H1 (cell line): ENCODE measurements at regions not wholly inside any gene's neighbourhood (a gene's known extent, or its start where the extent isn't known, plus 50 kb on each side); places are given as distances from the start of the nearest gene placed in this dataset.

ENCODE experiments used
- CTCF ChIA-PET: fragments of 300-600 bp; sonication (Branson Sonifier 250); formaldehyde crosslinking; loops from one replicate; lab custom pipeline; 2021; ENCODE audit not compliant: partially characterized antibody; lab: Charles Lee
- POLR2A ChIA-PET: fragments of 300-600 bp; sonication (Branson Sonifier 250); formaldehyde crosslinking; loops from one replicate; lab custom pipeline; 2021; ENCODE audit warnings: inconsistent platforms; ENCODE audit not compliant: partially characterized antibody; lab: Charles Lee
- DNase-seq, 2 experiments: peaks; one replicate each; pipeline versions ENCODE4 v3.0.0 to v3.0.0-alpha.2; 2010 to 2022; ENCODE audit warnings: low spot score in 2 of 2, low read depth in 1 of 2, mixed read lengths in 1 of 2
- FAIRE-seq: peaks from 2 replicates; lab custom pipeline; 2011; peaks lifted over from hg19 to GRCh38; lab: Jason Lieb, UNC
- H2AFZ ChIP-seq: 2 replicates; pipeline ENCODE4 v1.8.1; 2012; ENCODE audit warnings: low read length, inconsistent platforms
- H2AK5ac ChIP-seq: 2 replicates; pipeline ENCODE4 v1.6.1; 2013; ENCODE audit warnings: low read depth, low read length
- H2BK120ac ChIP-seq: replicated peaks from 2 replicates; pipeline ENCODE3; 2013; ENCODE audit warnings: low read depth, low read length, inconsistent platforms
- H2BK12ac ChIP-seq: 2 replicates; pipeline ENCODE4 v1.6.1; 2013; ENCODE audit warnings: low read depth, low read length
- H2BK15ac ChIP-seq: 2 replicates; pipeline ENCODE4 v1.6.1; 2013; ENCODE audit warnings: low read length
- H2BK20ac ChIP-seq: 2 replicates; pipeline ENCODE4 v1.6.1; 2013; ENCODE audit warnings: low read length
- H2BK5ac ChIP-seq: 2 replicates; pipeline ENCODE4 v1.6.1; 2013; ENCODE audit warnings: low read depth, low read length
- H3K14ac ChIP-seq: 2 replicates; pipeline ENCODE4 v1.6.1; 2013; ENCODE audit warnings: inconsistent platforms; ENCODE audit not compliant: insufficient read length
- H3K18ac ChIP-seq: 2 replicates; pipeline ENCODE4 v1.6.1; 2013; ENCODE audit warnings: low read length; ENCODE audit errors: extremely low read depth
- H3K23ac ChIP-seq: 2 replicates; pipeline ENCODE4 v1.6.1; 2013; ENCODE audit warnings: inconsistent platforms; ENCODE audit not compliant: insufficient read length
- H3K23me2 ChIP-seq: 2 replicates; pipeline ENCODE4 v1.6.1; 2013; ENCODE audit warnings: low read depth, low read length
- H3K27ac ChIP-seq: 2 replicates; pipeline ENCODE4 v1.6.1; 2011; ENCODE audit warnings: low read depth, low read length, inconsistent platforms
- H3K27me3 ChIP-seq, 4 experiments: replicated peaks in 1 of 4; 1 replicate in 1 of 4; 2 replicates in 3 of 4; pipeline versions ENCODE4 v1.6.1 to v1.8.1; 2011 to 2013; ENCODE audit warnings: low read length in 3 of 4, mild to moderate bottlenecking in 3 of 4, inconsistent platforms in 2 of 4, mixed read lengths in 2 of 4, moderate library complexity in 1 of 4; ENCODE audit not compliant: control insufficient read depth in 3 of 4, insufficient read depth in 3 of 4; ENCODE audit errors: extremely low read depth in 1 of 4
- H3K36me3 ChIP-seq, 4 experiments: 2 replicates each; pipeline versions ENCODE4 v1.6.1 to v1.8.1; 2011 to 2013; ENCODE audit warnings: mild to moderate bottlenecking in 4 of 4, low read length in 3 of 4, moderate library complexity in 2 of 4, control low read depth in 1 of 4, inconsistent platforms in 1 of 4; ENCODE audit not compliant: insufficient read depth in 4 of 4, control insufficient read depth in 2 of 4
- H3K4ac ChIP-seq: replicated peaks from 2 replicates; pipeline ENCODE3; 2013; ENCODE audit warnings: low read length, low read depth, mixed read lengths, inconsistent platforms; ENCODE audit not compliant: insufficient read length
- H3K4me1 ChIP-seq, 4 experiments: replicated peaks in 1 of 4; 1 replicate in 1 of 4; 2 replicates in 3 of 4; pipeline versions ENCODE4 v1.6.1 to v1.8.1; 2011 to 2013; ENCODE audit warnings: low read length in 3 of 4, inconsistent platforms in 2 of 4, mixed read lengths in 1 of 4; ENCODE audit not compliant: insufficient read depth in 4 of 4, control insufficient read depth in 3 of 4
- H3K4me2 ChIP-seq, 2 experiments: 2 replicates each; pipeline versions ENCODE4 v1.6.1 to v1.8.1; 2011 to 2013; ENCODE audit warnings: low read depth in 2 of 2, low read length in 2 of 2, control low read depth in 1 of 2, inconsistent platforms in 1 of 2, mild to moderate bottlenecking in 1 of 2; ENCODE audit not compliant: insufficient read depth in 1 of 2
- H3K4me3 ChIP-seq, 4 experiments: fragments of 200-600, 300-600 bp in 1 of 4; sonication (generic), shearing (Covaris generic), sonication (Bioruptor Twin) in 1 of 4; 2 replicates each; pipeline versions ENCODE4 v1.5.1 to v1.8.1; 2011 to 2016; ENCODE audit warnings: low read length in 4 of 4, low read depth in 3 of 4, control low read depth in 2 of 4, inconsistent platforms in 2 of 4, mild to moderate bottlenecking in 2 of 4, mixed read lengths in 1 of 4, moderate library complexity in 1 of 4; ENCODE audit not compliant: insufficient read depth in 2 of 4; ENCODE audit errors: extremely low read depth in 1 of 4
- H3K56ac ChIP-seq: replicated peaks from 2 replicates; pipeline ENCODE3; 2013; ENCODE audit warnings: low read depth, mild to moderate bottlenecking, mixed read lengths, low read length, inconsistent platforms; ENCODE audit not compliant: insufficient read length
- H3K79me1 ChIP-seq: 2 replicates; pipeline ENCODE4 v1.6.1; 2013; ENCODE audit warnings: low read depth, low read length, control low read depth
- H3K79me2 ChIP-seq, 2 experiments: 2 replicates each; pipeline versions ENCODE4 v1.6.1 to v1.8.1; 2012 to 2013; ENCODE audit warnings: low read length in 2 of 2, mild to moderate bottlenecking in 2 of 2, inconsistent platforms in 1 of 2; ENCODE audit not compliant: insufficient read depth in 2 of 2, control insufficient read depth in 1 of 2
- H3K9ac ChIP-seq, 4 experiments: replicated peaks in 1 of 4; 1 replicate in 1 of 4; 2 replicates in 3 of 4; pipeline versions ENCODE4 v1.6.1 to v1.8.1; 2011 to 2013; ENCODE audit warnings: low read depth in 3 of 4, low read length in 3 of 4, control low read depth in 2 of 4, mild to moderate bottlenecking in 2 of 4, moderate library complexity in 2 of 4, inconsistent platforms in 1 of 4; ENCODE audit errors: extremely low read depth in 1 of 4
- H3K9me3 ChIP-seq, 2 experiments: 2 replicates each; pipeline versions ENCODE4 v1.6.1 to v1.8.1; 2012 to 2013; ENCODE audit warnings: mild to moderate bottlenecking in 2 of 2, moderate library complexity in 2 of 2, control low read depth in 1 of 2, inconsistent platforms in 1 of 2, low read depth in 1 of 2, low read length in 1 of 2, mixed read lengths in 1 of 2; ENCODE audit not compliant: insufficient read depth in 2 of 2
- H4K20me1 ChIP-seq, 2 experiments: replicated peaks in 1 of 2; 2 replicates each; pipeline versions ENCODE3 to v1.8.1; 2011 to 2013; ENCODE audit warnings: inconsistent platforms in 2 of 2, low read length in 2 of 2, mild to moderate bottlenecking in 1 of 2; ENCODE audit not compliant: insufficient read depth in 2 of 2, control insufficient read depth in 1 of 2
- H4K5ac ChIP-seq: 2 replicates; pipeline ENCODE4 v1.6.1; 2013; ENCODE audit warnings: low read length, low read depth, mixed read lengths, inconsistent platforms; ENCODE audit not compliant: insufficient read length
- H4K8ac ChIP-seq: 2 replicates; pipeline ENCODE4 v1.8.0; 2013; ENCODE audit warnings: mild to moderate bottlenecking, moderate library complexity, low read length, inconsistent platforms; ENCODE audit not compliant: insufficient read depth; ENCODE audit errors: extremely low read depth
- H4K91ac ChIP-seq: replicated peaks from 2 replicates; pipeline ENCODE3; 2013; ENCODE audit warnings: low read length, mixed read lengths, inconsistent platforms; ENCODE audit not compliant: insufficient read length
- CREB1 ChIP-seq: IDR thresholded peaks from 2 replicates; pipeline ENCODE4 v1.6.1; 2012; ENCODE audit warnings: inconsistent platforms
- HDAC6 ChIP-seq: IDR thresholded peaks from one replicate; pipeline ENCODE4 v1.7.1; 2012; ENCODE audit warnings: low read depth, mild to moderate bottlenecking, inconsistent platforms, low read length, moderate library complexity
- MAFK ChIP-seq: IDR thresholded peaks from 2 replicates; pipeline ENCODE4 v1.6.1; 2012; ENCODE audit warnings: low read depth, mild to moderate bottlenecking, improper control_type of control experiment, low read length
- RFX5 ChIP-seq: IDR thresholded peaks from 2 replicates; pipeline ENCODE4 v1.6.1; 2011; ENCODE audit warnings: low read depth, low read length, improper control_type of control experiment, borderline replicate concordance
- TAF1 ChIP-seq: IDR thresholded peaks from 2 replicates; pipeline ENCODE4 v1.6.1; 2011; ENCODE audit warnings: mild to moderate bottlenecking, low read depth, low read length
- WGBS, 2 experiments: shearing (Covaris generic) in 1 of 2; methylation state at CpG; one replicate each; pipeline versions ENCODE4 v1.1.6 to v1.1.7; 2013 to 2015; ENCODE audit warnings: low lambda C conversion rate in 2 of 2, mixed read lengths in 2 of 2, inconsistent platforms in 1 of 2, low coverage in 1 of 2, missing lambda C conversion rate in 1 of 2; ENCODE audit not compliant: insufficient replicate concordance in 2 of 2, insufficient coverage in 1 of 2, insufficient read length in 1 of 2; ENCODE audit errors: extremely low coverage in 1 of 2, missing lambda C conversion rate in 1 of 2; 5-methylcytosine and 5-hydroxymethylcytosine counted together
- TF ChIP-seq, protein P1 (sequence below), 3 experiments: IDR thresholded peaks; 1 replicate in 2 of 3; 2 replicates in 1 of 3; pipeline versions ENCODE4 v1.5.1 to v1.6.1; 2011; ENCODE audit warnings: low read length in 3 of 3, mild to moderate bottlenecking in 3 of 3, inconsistent platforms in 2 of 3, low read depth in 1 of 3, moderate library complexity in 1 of 3; ENCODE audit not compliant: insufficient read depth in 1 of 3; ENCODE audit errors: control extremely low read depth in 1 of 3

DNA sequence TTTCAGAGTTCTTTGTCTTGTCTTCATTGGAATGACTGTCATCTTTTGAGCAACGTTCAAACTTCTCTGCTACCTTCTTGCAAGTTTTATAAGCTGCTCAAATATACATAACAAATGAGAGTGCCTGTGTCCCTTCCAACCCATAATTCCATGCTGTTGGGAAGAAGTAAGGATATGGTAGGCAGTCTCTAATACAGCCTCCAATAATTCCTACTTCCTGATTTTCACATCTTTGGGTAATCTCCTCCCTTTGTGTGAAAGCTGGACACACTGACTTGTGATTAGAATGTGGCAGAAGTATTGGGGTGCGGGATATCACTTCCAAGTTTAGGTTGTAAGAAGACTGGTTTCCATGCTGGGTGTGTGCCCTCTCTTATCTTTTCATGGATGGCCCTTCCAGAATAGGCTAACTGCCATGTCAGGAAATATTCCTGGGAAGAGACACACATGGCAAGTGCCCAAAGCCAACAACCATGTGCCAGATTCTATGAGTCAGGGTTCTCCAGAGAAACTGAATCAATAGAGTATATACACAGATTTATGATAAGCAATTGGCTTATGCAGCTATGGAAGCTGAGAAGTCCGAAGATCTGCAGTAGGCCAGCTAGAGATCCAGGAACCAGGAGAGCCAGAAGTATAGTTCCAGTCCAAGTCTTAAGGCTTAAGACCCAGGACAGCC is 531.3 kb downstream of the NTRK2 start:
- Histone ChIP-seq H3K79me1 (no peaks in the 10 kb centered on the region; the same call in 1 of the 2 replicates), H2AFZ (no peak overlapping the region), H3K4me2 (no peak overlapping the region), H3K27me3 (no peaks in the 10 kb centered on the region), H4K8ac (no peak overlapping the region), H3K27ac (no peak overlapping the region), H2BK15ac (no peak overlapping the region), H2AK5ac (no peak overlapping the region), H2BK120ac (no peak overlapping the region), H3K4ac (no peak overlapping the region), H4K91ac (no peak overlapping the region), H3K4me1 (no peaks in the 10 kb centered on the region), H3K18ac (no peak overlapping the region), H2BK12ac (no peak overlapping the region), H3K4me3 (no peak overlapping the region), H2BK20ac (no peak overlapping the region), H3K9me3 (no peaks in the 10 kb centered on the region), H4K5ac (no peak overlapping the region), H3K23me2 (no peaks in the 10 kb centered on the region), H4K20me1 (no peaks in the 10 kb centered on the region), H3K36me3 (no peaks in the 10 kb centered on the region), H3K9ac (no peak overlapping the region), H3K56ac (no peak overlapping the region), H3K23ac (no peak overlapping the region), H3K79me2 (no peaks in the 10 kb centered on the region), H2BK5ac (no peak overlapping the region), H3K14ac (no peak overlapping the region)
- FAIRE-seq (no peak), DNase-seq (no peak)
- TF ChIP-seq, protein P1, sequence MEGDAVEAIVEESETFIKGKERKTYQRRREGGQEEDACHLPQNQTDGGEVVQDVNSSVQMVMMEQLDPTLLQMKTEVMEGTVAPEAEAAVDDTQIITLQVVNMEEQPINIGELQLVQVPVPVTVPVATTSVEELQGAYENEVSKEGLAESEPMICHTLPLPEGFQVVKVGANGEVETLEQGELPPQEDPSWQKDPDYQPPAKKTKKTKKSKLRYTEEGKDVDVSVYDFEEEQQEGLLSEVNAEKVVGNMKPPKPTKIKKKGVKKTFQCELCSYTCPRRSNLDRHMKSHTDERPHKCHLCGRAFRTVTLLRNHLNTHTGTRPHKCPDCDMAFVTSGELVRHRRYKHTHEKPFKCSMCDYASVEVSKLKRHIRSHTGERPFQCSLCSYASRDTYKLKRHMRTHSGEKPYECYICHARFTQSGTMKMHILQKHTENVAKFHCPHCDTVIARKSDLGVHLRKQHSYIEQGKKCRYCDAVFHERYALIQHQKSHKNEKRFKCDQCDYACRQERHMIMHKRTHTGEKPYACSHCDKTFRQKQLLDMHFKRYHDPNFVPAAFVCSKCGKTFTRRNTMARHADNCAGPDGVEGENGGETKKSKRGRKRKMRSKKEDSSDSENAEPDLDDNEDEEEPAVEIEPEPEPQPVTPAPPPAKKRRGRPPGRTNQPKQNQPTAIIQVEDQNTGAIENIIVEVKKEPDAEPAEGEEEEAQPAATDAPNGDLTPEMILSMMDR (IDR thresholded peaks at IDR 0.05; ENCODE audit: control extremely low read depth in 1 of 3, insufficient read depth in 1 of 3, low read depth in 1 of 3, low read length in 3 of 3) = no peak
- TF ChIP-seq CREB1 (no peak), TAF1 (no peak), RFX5 (no peak), MAFK (no peak), HDAC6 (no peak)
- 87% methylated on average over 3 of the region's 3 CpGs; no CpG with 5 or more reads in 1 of the 2 experiments for WGBS, 2 experiments
- CTCF ChIA-PET = interaction anchor here (0.6 kb wide), 1 partner anchor 225 kb away, joined by 3 read pairs; no protein-coding TSS in a partner anchor
- POLR2A ChIA-PET = no interaction called here
